GM23248 (cell line): ENCODE measurements at regions not wholly inside any gene's neighbourhood (a gene's known extent, or its start where the extent isn't known, plus 50 kb on each side); places are given as distances from the start of the nearest gene placed in this dataset.

Experiments used
- DNase-seq: peaks from one replicate; pipeline ENCODE4 v3.0.0-alpha.2; 2015
- H2AFZ ChIP-seq: fragments of 200-600 bp; sonication (generic); 2 replicates; pipeline ENCODE4 v1.6.1; 2016; ENCODE audit warnings: antibody characterized with exemption
- H3F3A ChIP-seq: fragments of 200-600 bp; sonication (generic); 2 replicates; pipeline ENCODE4 v1.6.1; 2016; ENCODE audit warnings: mild to moderate bottlenecking, antibody characterized with exemption, mixed run types; ENCODE audit not compliant: insufficient read depth
- H3K27ac ChIP-seq: fragments of 200-600 bp; sonication (generic); 2 replicates; pipeline ENCODE4 v1.5.1; 2016; ENCODE audit warnings: mild to moderate bottlenecking
- H3K27me3 ChIP-seq: fragments of 200-600 bp; sonication (generic); replicated peaks from 2 replicates; pipeline ENCODE4 v1.6.1; 2016; ENCODE audit warnings: mild to moderate bottlenecking; ENCODE audit not compliant: insufficient read depth
- H3K36me3 ChIP-seq: fragments of 200-600 bp; sonication (generic); 2 replicates; pipeline ENCODE4 v1.6.1; 2016; ENCODE audit warnings: low read depth, mild to moderate bottlenecking
- H3K4me1 ChIP-seq: fragments of 200-600 bp; sonication (generic); 2 replicates; pipeline ENCODE4 v1.6.1; 2016; ENCODE audit warnings: mild to moderate bottlenecking; ENCODE audit not compliant: insufficient read depth
- H3K4me2 ChIP-seq: fragments of 200-600 bp; sonication (generic); one replicate; pipeline ENCODE4 v1.6.1; 2016; ENCODE audit warnings: mild to moderate bottlenecking; ENCODE audit not compliant: unreplicated experiment
- H3K4me3 ChIP-seq: fragments of 200-600 bp; sonication (generic); 2 replicates; pipeline ENCODE4 v1.5.1; 2016; ENCODE audit warnings: mild to moderate bottlenecking
- H3K79me2 ChIP-seq: fragments of 200-600 bp; sonication (generic); 2 replicates; pipeline ENCODE4 v1.6.1; 2016; ENCODE audit warnings: mild to moderate bottlenecking; ENCODE audit not compliant: insufficient read depth
- H3K9ac ChIP-seq: fragments of 200-600 bp; sonication (generic); 2 replicates; pipeline ENCODE4 v1.6.1; 2016; ENCODE audit warnings: mild to moderate bottlenecking
- H3K9me2 ChIP-seq: fragments of 200-600 bp; sonication (generic); 2 replicates; pipeline ENCODE4 v1.6.1; 2016; ENCODE audit warnings: mixed run types, mild to moderate bottlenecking, moderate library complexity; ENCODE audit not compliant: insufficient read depth
- H3K9me3 ChIP-seq: fragments of 200-600 bp; sonication (generic); one replicate; pipeline ENCODE4 v1.6.1; 2017; ENCODE audit warnings: low read depth
- H4K20me1 ChIP-seq: fragments of 200-600 bp; sonication (generic); 2 replicates; pipeline ENCODE4 v1.6.0; 2016; ENCODE audit not compliant: insufficient read depth
- EZH2 ChIP-seq: fragments of 200-600 bp; sonication (generic); IDR thresholded peaks from 2 replicates; pipeline ENCODE4 v1.6.1; 2018; ENCODE audit warnings: antibody characterized with exemption, mild to moderate bottlenecking; ENCODE audit not compliant: insufficient read depth, poor library complexity, severe bottlenecking
- EZH2phosphoT487 ChIP-seq: fragments of 200-600 bp; sonication (generic); IDR thresholded peaks from 2 replicates; pipeline ENCODE4 v1.6.1; 2018; ENCODE audit warnings: antibody characterized with exemption, moderate library complexity, mild to moderate bottlenecking, low read depth; ENCODE audit not compliant: insufficient read depth
- WGBS, 2 experiments: methylation state at CpG; one replicate each; pipeline ENCODE4 v1.1.6; 2015 to 2017; ENCODE audit warnings: low lambda C conversion rate in 2 of 2, low coverage in 1 of 2; ENCODE audit errors: missing lambda C conversion rate in 2 of 2; 5-methylcytosine and 5-hydroxymethylcytosine counted together
- in situ Hi-C: fragments of 300-500 bp; cut with MboI; formaldehyde crosslinking; loops from 2 replicates; pipeline ENCODE4 v1.15.0; 2020

DNA sequence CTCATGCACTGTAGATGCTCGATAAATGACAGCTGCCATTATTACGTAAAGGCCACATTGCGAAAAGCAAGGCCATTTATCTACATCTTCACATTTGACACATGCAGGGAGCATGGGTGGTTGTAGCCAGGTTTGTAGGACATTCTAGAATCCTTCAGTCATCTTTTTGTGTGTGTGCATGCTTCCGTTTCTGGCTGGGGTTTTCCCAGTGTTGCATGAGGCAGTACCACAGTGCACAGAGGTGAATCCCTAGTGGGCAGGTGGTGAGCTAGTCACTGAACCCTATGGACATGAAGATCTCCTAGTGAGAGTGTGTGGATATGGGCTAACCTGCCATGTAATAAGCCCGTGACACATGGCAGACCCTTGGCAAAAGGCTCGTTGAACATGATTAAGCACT lies 151.8 kb upstream of the SLC14A2 start:
- in situ Hi-C loops, result no loop called here
- peaks cover 9% of the 10 kb centered on the region; the same call in 1 of the 2 replicates for H3K27me3 ChIP-seq
- 68 to 70% methylated on average over 6 of the region's 6 CpGs for WGBS, 2 experiments

GRCh38 chr18:45464619-45465018 lies 150.7 kb upstream of the SLC14A2 start:
- Histone ChIP-seq H3K36me3 (no peaks in the 10 kb centered on the region), H2AFZ (no peak overlapping the region), H3K9me2 (no peaks in the 10 kb centered on the region), H3K27me3 (peaks cover 10% of the 10 kb centered on the region; the same call in 1 of the 2 replicates), H3K79me2 (no peaks in the 10 kb centered on the region), H3K9me3 (no peaks in the 10 kb centered on the region), H3K9ac (no peak overlapping the region), H3K4me3 (no peak overlapping the region), H3K4me2 (no peak overlapping the region), H3F3A (no peaks in the 10 kb centered on the region), H3K4me1 (no peaks in the 10 kb centered on the region), H4K20me1 (no peaks in the 10 kb centered on the region), H3K27ac (no peak overlapping the region)
- no peak for DNase-seq
- 66 to 67% methylated on average over 8 of the region's 8 CpGs for WGBS, 2 experiments
- in situ Hi-C loops, result no loop called here
- TF ChIP-seq EZH2phosphoT487 (no peak), EZH2 (no peak)

More for the DNA sequence above, 151.8 kb upstream of the SLC14A2 start:
- Histone ChIP-seq H3K4me3 (no peak overlapping the region), H3K36me3 (no peaks in the 10 kb centered on the region), H4K20me1 (no peaks in the 10 kb centered on the region), H3K9ac (no peak overlapping the region), H3K27ac (no peak overlapping the region), H3K9me3 (no peaks in the 10 kb centered on the region), H2AFZ (no peak overlapping the region), H3K9me2 (no peaks in the 10 kb centered on the region), H3K4me1 (no peaks in the 10 kb centered on the region), H3F3A (no peaks in the 10 kb centered on the region), H3K79me2 (no peaks in the 10 kb centered on the region), H3K4me2 (no peak overlapping the region)
- no peak for DNase-seq
- no peak for TF ChIP-seq EZH2
- no peak for TF ChIP-seq EZH2phosphoT487

DNA sequence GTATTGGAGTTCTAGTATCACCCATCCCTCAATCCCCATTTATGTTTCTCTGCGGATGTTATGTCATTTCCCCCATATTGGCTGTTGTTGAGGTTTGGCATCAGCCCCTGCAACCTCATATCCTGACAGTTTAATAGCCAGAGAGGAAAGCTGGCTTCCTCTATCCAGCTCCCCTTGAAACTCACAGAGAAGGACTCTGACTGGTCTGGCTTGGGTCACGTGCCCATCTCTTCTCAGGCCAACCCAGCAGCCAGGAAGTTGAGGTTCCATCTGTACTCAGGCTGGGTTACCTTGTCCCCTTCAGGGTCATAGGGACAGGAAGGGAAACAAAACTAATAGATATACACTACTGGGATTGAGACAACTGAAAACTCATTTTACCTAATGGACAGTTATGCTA lies 148.0 kb upstream of the SLC14A2 start:
- H3K4me3 ChIP-seq, result no peak overlapping the region
- H3K4me1 ChIP-seq, result no peaks in the 10 kb centered on the region
- no peaks in the 10 kb centered on the region for H3K79me2 ChIP-seq
- H3K27me3 ChIP-seq, result peaks cover 14% of the 10 kb centered on the region; the same call in 1 of the 2 replicates
- H3F3A ChIP-seq, result no peaks in the 10 kb centered on the region
- no peak overlapping the region for H3K27ac ChIP-seq
- H3K9ac ChIP-seq, result no peak overlapping the region
- no peaks in the 10 kb centered on the region for H3K9me3 ChIP-seq
- TF ChIP-seq EZH2phosphoT487 (no peak), EZH2 (no peak)
- no peaks in the 10 kb centered on the region for H4K20me1 ChIP-seq
- H3K4me2 ChIP-seq, result no peak overlapping the region
- H3K9me2 ChIP-seq, result no peaks in the 10 kb centered on the region
- no peak overlapping the region for H2AFZ ChIP-seq
- H3K36me3 ChIP-seq, result no peaks in the 10 kb centered on the region
- WGBS, 2 experiments, result 73 to 79% methylated on average over 2 of the region's 2 CpGs
- DNase-seq, result no peak
- in situ Hi-C loops, result no loop called here

DNA sequence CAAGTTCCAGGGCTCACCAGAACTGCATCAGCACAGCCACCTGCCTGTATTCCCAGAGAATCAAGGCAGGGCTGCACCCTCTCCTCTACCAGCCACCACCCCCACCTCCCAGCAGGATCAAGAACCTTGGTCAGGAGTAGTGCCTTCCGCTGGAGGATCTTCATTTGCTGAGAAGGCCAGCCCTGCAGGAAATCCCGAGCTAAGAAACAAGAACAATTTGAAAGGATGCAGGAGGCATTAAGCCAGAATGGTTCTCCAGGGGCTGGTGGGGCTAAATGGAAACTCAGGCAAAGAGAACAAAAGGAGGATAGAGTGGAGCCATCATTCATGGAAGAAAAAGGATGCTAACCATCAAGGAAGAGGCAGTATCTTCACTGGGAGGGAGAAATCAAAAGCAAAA lies 147.3 kb upstream of the SLC14A2 start:
- Histone ChIP-seq H4K20me1 (no peaks in the 10 kb centered on the region), H3K4me3 (no peak overlapping the region), H3K27ac (no peak overlapping the region), H3K79me2 (no peaks in the 10 kb centered on the region), H2AFZ (no peak overlapping the region), H3K4me2 (no peak overlapping the region), H3K9me2 (no peaks in the 10 kb centered on the region), H3F3A (no peaks in the 10 kb centered on the region), H3K9ac (no peak overlapping the region), H3K9me3 (no peaks in the 10 kb centered on the region), H3K27me3 (peaks cover 14% of the 10 kb centered on the region; the same call in 1 of the 2 replicates), H3K4me1 (no peaks in the 10 kb centered on the region), H3K36me3 (no peaks in the 10 kb centered on the region)
- TF ChIP-seq EZH2 (no peak), EZH2phosphoT487 (no peak)
- no peak for DNase-seq
- WGBS, 2 experiments, result 43 to 45% methylated on average over 2 of the region's 2 CpGs
- in situ Hi-C loops, result no loop called here

GRCh38 chr18:45478889-45479288 lies 136.4 kb upstream of the SLC14A2 start:
- WGBS, 2 experiments, result 84 to 86% methylated on average over 3 of the region's 3 CpGs

More at GRCh38 chr18:45478889-45479288, 136.4 kb upstream of the SLC14A2 start:
- Histone ChIP-seq H3F3A (no peaks in the 10 kb centered on the region), H3K36me3 (no peaks in the 10 kb centered on the region), H3K4me3 (no peak overlapping the region), H3K9me3 (no peaks in the 10 kb centered on the region), H3K79me2 (no peaks in the 10 kb centered on the region), H3K27ac (no peak overlapping the region), H2AFZ (no peak overlapping the region), H4K20me1 (no peaks in the 10 kb centered on the region), H3K27me3 (peaks cover 34% of the 10 kb centered on the region; the same call in 1 of the 2 replicates), H3K9me2 (no peaks in the 10 kb centered on the region), H3K4me2 (no peak overlapping the region), H3K9ac (no peak overlapping the region), H3K4me1 (no peaks in the 10 kb centered on the region)
- DNase-seq, result no peak
- TF ChIP-seq EZH2phosphoT487 (no peak), EZH2 (no peak)
- in situ Hi-C loops, result no loop called here
